ENCODE measurements at regions not wholly inside any gene's neighbourhood (a gene's known extent, or its start where the extent isn't known, plus 50 kb on each side); places are given as distances from the start of the nearest gene placed in this dataset.

DNA sequence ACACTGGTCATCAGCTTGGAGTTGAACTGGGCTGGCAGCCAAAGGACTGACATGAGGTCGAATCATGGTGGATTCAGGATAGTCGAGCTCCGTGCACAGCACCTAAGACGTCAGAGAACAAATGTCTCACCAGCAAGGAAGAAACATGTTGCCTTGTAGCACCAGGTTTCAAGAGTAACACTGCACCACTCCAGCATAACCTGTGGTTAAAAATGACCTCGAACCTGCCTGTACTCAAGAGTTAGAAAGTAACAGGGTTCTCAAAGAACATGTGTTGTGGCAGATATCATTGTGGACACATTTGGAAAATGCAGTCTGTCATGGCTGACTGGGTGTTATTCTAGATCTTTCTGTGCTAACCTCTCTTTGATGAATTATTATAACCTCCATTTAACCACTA, 511.6 kb downstream of the CDH26 start:
- H3K9me3 ChIP-seq (ENCODE audit: control insufficient read depth in 2 of 3, insufficient read depth in 1 of 3, low read length in 3 of 3), result no peaks in the 10 kb centered on the region
- no peaks in the 10 kb centered on the region for H3K36me3 ChIP-seq (ENCODE audit: control insufficient read depth in 2 of 3, insufficient read depth in 3 of 3, low read length in 3 of 3)
- TF ChIP-seq, protein P1, sequence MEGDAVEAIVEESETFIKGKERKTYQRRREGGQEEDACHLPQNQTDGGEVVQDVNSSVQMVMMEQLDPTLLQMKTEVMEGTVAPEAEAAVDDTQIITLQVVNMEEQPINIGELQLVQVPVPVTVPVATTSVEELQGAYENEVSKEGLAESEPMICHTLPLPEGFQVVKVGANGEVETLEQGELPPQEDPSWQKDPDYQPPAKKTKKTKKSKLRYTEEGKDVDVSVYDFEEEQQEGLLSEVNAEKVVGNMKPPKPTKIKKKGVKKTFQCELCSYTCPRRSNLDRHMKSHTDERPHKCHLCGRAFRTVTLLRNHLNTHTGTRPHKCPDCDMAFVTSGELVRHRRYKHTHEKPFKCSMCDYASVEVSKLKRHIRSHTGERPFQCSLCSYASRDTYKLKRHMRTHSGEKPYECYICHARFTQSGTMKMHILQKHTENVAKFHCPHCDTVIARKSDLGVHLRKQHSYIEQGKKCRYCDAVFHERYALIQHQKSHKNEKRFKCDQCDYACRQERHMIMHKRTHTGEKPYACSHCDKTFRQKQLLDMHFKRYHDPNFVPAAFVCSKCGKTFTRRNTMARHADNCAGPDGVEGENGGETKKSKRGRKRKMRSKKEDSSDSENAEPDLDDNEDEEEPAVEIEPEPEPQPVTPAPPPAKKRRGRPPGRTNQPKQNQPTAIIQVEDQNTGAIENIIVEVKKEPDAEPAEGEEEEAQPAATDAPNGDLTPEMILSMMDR (IDR thresholded peaks at IDR 0.05; ENCODE audit: borderline replicate concordance, extremely low read depth, insufficient read depth), result no peak
- H3K4me1 ChIP-seq (ENCODE audit: control insufficient read depth in 2 of 3, insufficient read depth in 2 of 3, low read depth in 1 of 3, low read length in 3 of 3), result no peaks in the 10 kb centered on the region
- intact Hi-C loops (cut with DNase I), result no loop called here
- DNase-seq, result no peak
- H3K27ac ChIP-seq (ENCODE audit: low read depth in 2 of 2, low read length in 2 of 2), result no peak overlapping the region
- FAIRE-seq, result no peak
- no peak overlapping the region for H3K4me3 ChIP-seq (ENCODE audit: low read length in 3 of 3)
- no peak overlapping the region for H3K9ac ChIP-seq (ENCODE audit: low read length in 3 of 3)
- H3K27me3 ChIP-seq (ENCODE audit: control insufficient read depth, insufficient read depth, low read length), result no peaks in the 10 kb centered on the region

DNA sequence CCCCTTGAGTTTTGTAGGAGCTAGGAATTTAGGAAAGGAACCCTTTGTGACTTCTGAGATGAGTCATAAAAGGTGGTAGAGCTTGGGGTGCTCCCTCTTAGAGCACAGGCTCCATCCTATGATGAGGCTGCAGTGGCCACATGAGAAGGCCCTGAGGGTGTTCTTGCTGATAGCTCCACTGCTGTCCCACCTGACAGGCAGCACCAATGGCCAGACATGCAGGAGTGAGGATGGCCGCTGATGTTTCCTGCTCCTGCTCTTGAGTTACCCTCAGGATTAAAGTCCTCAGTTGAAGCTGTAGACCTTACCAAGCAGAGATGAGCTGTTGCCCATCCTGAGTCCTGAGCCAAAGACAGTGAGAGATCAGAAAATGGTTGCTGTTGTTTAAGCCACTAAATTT, 512.1 kb downstream of the CDH26 start:
- TF ChIP-seq, protein P1 (IDR thresholded peaks at IDR 0.05; ENCODE audit: borderline replicate concordance, extremely low read depth, insufficient read depth), result no peak
- Histone ChIP-seq H3K27ac (ENCODE audit: low read depth in 2 of 2, low read length in 2 of 2) (no peak overlapping the region), H3K36me3 (ENCODE audit: control insufficient read depth in 2 of 3, insufficient read depth in 3 of 3, low read length in 3 of 3) (no peaks in the 10 kb centered on the region), H3K9ac (ENCODE audit: low read length in 3 of 3) (no peak overlapping the region), H3K4me3 (ENCODE audit: low read length in 3 of 3) (no peak overlapping the region), H3K9me3 (ENCODE audit: control insufficient read depth in 2 of 3, insufficient read depth in 1 of 3, low read length in 3 of 3) (no peaks in the 10 kb centered on the region), H3K4me1 (ENCODE audit: control insufficient read depth in 2 of 3, insufficient read depth in 2 of 3, low read depth in 1 of 3, low read length in 3 of 3) (no peaks in the 10 kb centered on the region), H3K27me3 (ENCODE audit: control insufficient read depth, insufficient read depth, low read length) (no peaks in the 10 kb centered on the region)
- intact Hi-C loops (cut with DNase I), result no loop called here
- FAIRE-seq (no peak), DNase-seq (no peak)

DNA sequence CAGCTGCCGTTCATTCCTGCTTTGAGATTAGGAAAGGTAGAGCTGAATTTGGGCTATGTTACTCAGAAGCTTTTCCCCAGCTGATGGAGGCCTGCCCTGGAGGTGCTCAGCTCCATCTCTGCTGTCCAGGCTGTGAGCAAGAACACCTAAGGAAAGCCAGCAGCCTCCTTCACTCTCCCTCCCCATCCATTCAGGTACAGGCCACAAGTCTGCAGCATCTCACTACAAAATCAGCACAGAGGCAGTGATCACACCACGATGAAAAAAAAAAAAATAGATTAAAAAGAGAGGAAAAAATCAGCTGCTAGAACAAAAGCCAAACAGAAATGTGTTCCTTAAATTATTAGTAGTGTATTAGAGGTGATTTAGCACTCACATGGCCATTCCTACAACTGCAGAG, 515.0 kb downstream of the CDH26 start:
- H3K4me1 ChIP-seq (ENCODE audit: control insufficient read depth in 2 of 3, insufficient read depth in 2 of 3, low read depth in 1 of 3, low read length in 3 of 3), result no peaks in the 10 kb centered on the region
- no peaks in the 10 kb centered on the region for H3K9me3 ChIP-seq (ENCODE audit: control insufficient read depth in 2 of 3, insufficient read depth in 1 of 3, low read length in 3 of 3)
- H3K27ac ChIP-seq (ENCODE audit: low read depth in 2 of 2, low read length in 2 of 2), result no peak overlapping the region
- H3K36me3 ChIP-seq (ENCODE audit: control insufficient read depth in 2 of 3, insufficient read depth in 3 of 3, low read length in 3 of 3), result no peaks in the 10 kb centered on the region
- H3K27me3 ChIP-seq (ENCODE audit: control insufficient read depth, insufficient read depth, low read length), result no peaks in the 10 kb centered on the region
- FAIRE-seq (no peak), DNase-seq (no peak)
- TF ChIP-seq, protein P1 (IDR thresholded peaks at IDR 0.05; ENCODE audit: borderline replicate concordance, extremely low read depth, insufficient read depth), result no peak
- no peak overlapping the region for H3K4me3 ChIP-seq (ENCODE audit: low read length in 3 of 3)
- no peak overlapping the region for H3K9ac ChIP-seq (ENCODE audit: low read length in 3 of 3)
- intact Hi-C loops (cut with DNase I), result no loop called here

DNA sequence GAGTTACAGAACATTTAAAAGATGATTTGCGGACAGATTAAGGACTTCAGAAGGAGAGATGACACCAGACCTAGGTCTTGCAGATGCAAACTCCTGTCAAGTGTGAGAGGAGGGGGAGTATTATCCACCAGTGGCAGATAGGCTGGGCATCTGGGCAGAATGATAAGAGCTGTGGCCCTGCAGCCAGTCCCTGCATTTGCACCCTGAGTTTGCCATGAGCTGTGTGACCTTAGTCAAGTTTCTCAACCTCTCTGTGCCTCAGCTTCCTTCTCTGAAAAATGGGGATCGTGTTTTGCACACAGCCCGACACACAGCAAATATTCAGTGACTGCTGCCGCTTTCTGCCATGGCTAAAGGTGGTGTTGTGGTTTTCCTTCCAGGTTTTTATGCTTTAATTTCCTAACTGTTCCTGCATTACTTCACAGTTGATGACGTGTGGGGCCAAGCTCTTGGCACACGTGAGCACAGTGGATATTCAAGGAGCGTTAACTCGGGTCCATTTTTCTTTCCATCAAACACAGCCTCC, 516.2 kb downstream of the CDH26 start:
- H3K9me3 ChIP-seq (ENCODE audit: control insufficient read depth in 2 of 3, insufficient read depth in 1 of 3, low read length in 3 of 3), result no peaks in the 10 kb centered on the region
- no peaks in the 10 kb centered on the region for H3K27me3 ChIP-seq (ENCODE audit: control insufficient read depth, insufficient read depth, low read length)
- no peak overlapping the region for H3K4me3 ChIP-seq (ENCODE audit: low read length in 3 of 3)
- H3K36me3 ChIP-seq (ENCODE audit: control insufficient read depth in 2 of 3, insufficient read depth in 3 of 3, low read length in 3 of 3), result no peaks in the 10 kb centered on the region
- no peak for FAIRE-seq
- H3K9ac ChIP-seq (ENCODE audit: low read length in 3 of 3), result no peak overlapping the region
- TF ChIP-seq, protein P1 (IDR thresholded peaks at IDR 0.05; ENCODE audit: borderline replicate concordance, extremely low read depth, insufficient read depth), result no peak
- H3K27ac ChIP-seq (ENCODE audit: low read depth in 2 of 2, low read length in 2 of 2), result no peak overlapping the region
- DNase-seq, result no peak
- H3K4me1 ChIP-seq (ENCODE audit: control insufficient read depth in 2 of 3, insufficient read depth in 2 of 3, low read depth in 1 of 3, low read length in 3 of 3), result no peaks in the 10 kb centered on the region
- intact Hi-C loops (cut with DNase I), result no loop called here

Measured in kidney (tissue), 13 donors.